HepG2 (cell line): ENCODE measurements at regions not wholly inside any gene's neighbourhood (a gene's known extent, or its start where the extent isn't known, plus 50 kb on each side); places are given as distances from the start of the nearest gene placed in this dataset.

Source experiments
- ATAC-seq: fragments of 200-7000 bp; cut with Tn5 transposase; 3 replicates; pipeline ENCODE4 v1.9.1; 2020; ENCODE audit warnings: mild to moderate bottlenecking, moderate library complexity
- BruUV-seq: library from RNA; stranded (reverse); fragments of 400-500 nt; replicated peaks from 2 replicates; lab custom pipeline; 2021; lab: Mats Ljungman, UMichigan
- CTCF ChIA-PET: fragments of 300-600 bp; formaldehyde crosslinking; extraction: SDS; loops from one replicate; lab custom pipeline; 2021; ENCODE audit warnings: low total read pairs, inconsistent platforms, low intra/inter-chr PET ratio; lab: Yijun Ruan, JAX
- POLR2A ChIA-PET: fragments of 350-600 bp; sonication (Branson Sonifier 250); formaldehyde crosslinking; loops from one replicate; lab custom pipeline; 2020; ENCODE audit warnings: antibody characterized with exemption, inconsistent platforms; lab: Yijun Ruan, JAX
- DNase-seq: peaks from one replicate; pipeline ENCODE4 v3.0.0-alpha.2; 2015; ENCODE audit warnings: low spot score
- FAIRE-seq: peaks from 3 replicates; lab custom pipeline; 2011; peaks lifted over from hg19 to GRCh38; lab: Jason Lieb, UNC
- H2AFZ ChIP-seq: one replicate; pipeline ENCODE4 v1.6.1; 2011; ENCODE audit warnings: low read length, inconsistent platforms
- H3K27ac ChIP-seq: fragments of 300-600 bp; 3 replicates; pipeline ENCODE4 v1.8.0; 2011; ENCODE audit warnings: mixed run types, mild to moderate bottlenecking, mixed read lengths, low read length, inconsistent platforms; ENCODE audit not compliant: insufficient read depth; ENCODE audit errors: extremely low read length
- H3K27me3 ChIP-seq, 2 experiments: fragments of 200-600 bp in 1 of 2; 2 replicates in 1 of 2; 3 replicates in 1 of 2; pipeline versions ENCODE4 v1.6.0 to v1.8.0; 2011; ENCODE audit warnings: low read length in 2 of 2, mild to moderate bottlenecking in 2 of 2, moderate library complexity in 2 of 2, inconsistent platforms in 1 of 2; ENCODE audit not compliant: insufficient read depth in 2 of 2, control insufficient read depth in 1 of 2
- H3K36me3 ChIP-seq, 2 experiments: fragments of 200-600 bp in 1 of 2; replicated peaks in 1 of 2; 2 replicates in 1 of 2; 3 replicates in 1 of 2; pipeline versions ENCODE4 v1.5.1 to v1.8.0; 2011; ENCODE audit warnings: low read length in 2 of 2, inconsistent platforms in 1 of 2; ENCODE audit not compliant: insufficient read depth in 2 of 2, control insufficient read depth in 1 of 2
- H3K4me1 ChIP-seq: 2 replicates; pipeline ENCODE4 v1.5.1; 2012; ENCODE audit warnings: low read length, inconsistent platforms; ENCODE audit not compliant: insufficient read depth
- H3K4me2 ChIP-seq: 2 replicates; pipeline ENCODE4 v1.6.0; 2011; ENCODE audit warnings: low read depth, low read length, inconsistent platforms
- H3K4me3 ChIP-seq, 3 experiments: fragments of 200-600 bp in 1 of 3; sonication (generic), shearing (Covaris generic) in 1 of 3; replicated peaks in 1 of 3; 2 replicates each; pipeline ENCODE4 v1.5.1; 2011 to 2016; ENCODE audit warnings: low read length in 3 of 3, inconsistent platforms in 2 of 3, low read depth in 2 of 3, mild to moderate bottlenecking in 2 of 3, control low read depth in 1 of 3, mixed read lengths in 1 of 3; ENCODE audit not compliant: insufficient read depth in 1 of 3
- H3K79me2 ChIP-seq: one replicate; pipeline ENCODE4 v1.6.1; 2011; ENCODE audit warnings: low read length, inconsistent platforms; ENCODE audit not compliant: insufficient read depth
- H3K9ac ChIP-seq: 2 replicates; pipeline ENCODE4 v1.6.0; 2011; ENCODE audit warnings: mild to moderate bottlenecking, low read depth, low read length, inconsistent platforms; ENCODE audit not compliant: insufficient read depth
- H3K9me3 ChIP-seq: 2 replicates; pipeline ENCODE4 v1.5.1; 2012; ENCODE audit warnings: mild to moderate bottlenecking, low read length
- H4K20me1 ChIP-seq: 2 replicates; pipeline ENCODE4 v1.6.0; 2011; ENCODE audit warnings: inconsistent platforms, mild to moderate bottlenecking, low read length, moderate library complexity; ENCODE audit not compliant: insufficient read depth
- AHR ChIP-seq: IDR thresholded peaks from 2 replicates; pipeline ENCODE4 v1.6.1; 2018; ENCODE audit warnings: missing genetic modification reagents, missing compliant biosample characterization
- NCOA5 ChIP-seq: sonication (generic); formaldehyde crosslinking; IDR thresholded peaks from 2 replicates; pipeline ENCODE4 v1.4.0; 2020; ENCODE audit warnings: missing genetic modification reagents
- ZNF224 ChIP-seq: sonication (generic); formaldehyde crosslinking; IDR thresholded peaks from 2 replicates; pipeline ENCODE4 v1.5.0; 2020; ENCODE audit warnings: mild to moderate bottlenecking, missing genetic modification reagents
- ZNF235 ChIP-seq: sonication (generic); formaldehyde crosslinking; IDR thresholded peaks from 2 replicates; pipeline ENCODE4 v1.8.1; 2023; ENCODE audit warnings: mild to moderate bottlenecking, missing genetic modification reagents, borderline replicate concordance
- ZNF747 ChIP-seq: sonication (generic); formaldehyde crosslinking; IDR thresholded peaks from 2 replicates; pipeline ENCODE4 v1.8.1; 2023; ENCODE audit warnings: missing genetic modification reagents, mild to moderate bottlenecking, borderline replicate concordance
- WGBS: methylation state at CpG from one replicate; pipeline ENCODE4 v1.1.6; 2017; ENCODE audit warnings: low lambda C conversion rate; 5-methylcytosine and 5-hydroxymethylcytosine counted together
- in situ Hi-C: cut with HindIII; loops from 2 replicates; pipeline ENCODE4 v1.10.0; 2017; ENCODE audit warnings: low pct_unique_long_range_greater_than_20kb; ENCODE audit not compliant: extremely low pct_ligation_motif_present
- intact Hi-C: fragments of 100-400 bp; cut with micrococcal nuclease; formaldehyde crosslinking; loops from one replicate; pipeline ENCODE4 v1.10.0; 2022; ENCODE audit not compliant: unreplicated experiment
- TF ChIP-seq, protein P1 (sequence below): sonication (generic); formaldehyde crosslinking; IDR thresholded peaks from 2 replicates; pipeline ENCODE4 v1.5.1; 2020; ENCODE audit warnings: missing genetic modification reagents, mild to moderate bottlenecking, borderline replicate concordance
- TF ChIP-seq, protein P2 (sequence below), 2 experiments: sonication (generic) in 1 of 2; formaldehyde crosslinking in 1 of 2; IDR thresholded peaks; 2 replicates each; pipeline versions ENCODE4 v1.4.0 to v1.6.1; 2016 to 2020; ENCODE audit warnings: borderline replicate concordance in 1 of 2, low read depth in 1 of 2, mild to moderate bottlenecking in 1 of 2, missing genetic modification reagents in 1 of 2

DNA sequence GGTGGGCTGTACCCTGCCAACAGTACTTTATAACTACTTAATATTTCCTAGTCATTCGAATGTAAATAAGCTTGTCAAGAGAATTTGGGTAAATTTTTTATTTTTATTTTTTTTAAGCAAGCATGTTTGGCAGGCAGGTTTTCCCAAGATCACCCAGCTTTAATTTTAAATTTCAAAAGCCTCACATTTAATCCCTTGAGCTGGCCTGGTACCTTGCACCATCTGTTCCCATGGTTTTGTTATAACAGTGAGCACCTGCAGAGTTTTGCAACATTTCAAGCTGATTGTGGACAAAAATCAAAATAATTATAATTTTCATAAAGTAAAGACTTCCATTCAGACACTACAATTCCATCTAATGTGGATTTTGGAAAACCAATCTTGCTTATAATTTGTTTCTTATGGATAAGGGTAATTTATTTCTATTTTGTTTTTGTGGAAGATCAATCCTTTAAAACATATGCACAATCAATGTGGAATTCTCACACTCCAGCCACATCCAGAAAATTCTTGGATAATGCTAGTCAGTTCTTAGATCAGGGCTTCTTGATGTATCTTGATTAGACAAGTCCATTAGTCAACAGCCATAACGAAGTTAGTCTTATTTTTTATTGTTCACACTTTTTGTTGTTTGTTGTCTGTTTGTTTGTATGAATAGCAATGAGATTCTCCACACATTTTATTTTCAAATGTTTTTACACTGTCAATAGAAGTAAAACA, 689.3 kb downstream of the NR4A2 start:
- Histone ChIP-seq H3K4me3 (no peak overlapping the region), H3K9me3 (no peaks in the 10 kb centered on the region), H3K27ac (no peak overlapping the region), H3K4me2 (no peak overlapping the region), H3K79me2 (no peaks in the 10 kb centered on the region), H3K36me3 (no peaks in the 10 kb centered on the region), H3K27me3 (no peaks in the 10 kb centered on the region), H3K4me1 (no peaks in the 10 kb centered on the region), H2AFZ (no peak overlapping the region), H4K20me1 (no peaks in the 10 kb centered on the region), H3K9ac (no peak overlapping the region)
- intact Hi-C loops (no loop called here), in situ Hi-C loops (no loop called here)
- ChIA-PET POLR2A (no interaction called here), CTCF (no interaction called here)
- WGBS: 0% methylated on average over 2 of the region's 2 CpGs
- ATAC-seq (no peak), FAIRE-seq (no peak), DNase-seq (no peak)
- BruUV-seq: no TSS peak
- no peak for TF ChIP-seq ZNF224
- no peak for TF ChIP-seq AHR

DNA sequence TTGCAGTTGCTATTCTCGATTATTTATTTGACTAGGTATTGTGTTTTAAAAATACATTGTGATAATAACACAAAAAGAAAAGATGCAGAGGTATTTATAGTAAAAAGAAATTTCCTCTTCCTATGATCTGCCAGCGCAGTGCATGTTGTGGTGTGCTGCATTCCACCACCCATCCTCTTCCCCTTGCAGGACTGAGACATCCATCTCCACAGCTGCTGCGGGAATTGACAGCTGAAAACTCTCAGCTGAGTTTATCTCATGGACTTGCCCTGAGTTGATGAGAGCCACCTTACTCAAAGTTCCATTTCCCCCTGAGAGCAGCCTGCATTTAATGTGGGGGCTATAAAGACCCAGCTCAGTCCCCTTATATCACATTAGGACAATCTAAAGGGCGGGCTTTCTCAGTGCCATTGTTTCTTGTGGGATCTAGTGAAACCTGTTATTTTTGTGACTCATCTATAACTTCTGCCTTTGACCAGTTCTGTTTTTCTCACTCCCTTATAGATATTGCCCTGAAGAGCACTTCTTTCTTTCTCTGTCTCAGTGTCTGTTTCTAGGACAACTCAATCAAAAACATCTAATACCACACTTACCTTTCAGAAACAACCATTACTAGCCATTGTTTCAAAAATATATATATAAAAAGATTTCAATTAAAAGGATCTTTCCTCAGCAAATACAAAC, 698.5 kb downstream of the NR4A2 start:
- no peak overlapping the region for H3K27ac ChIP-seq
- no peak for ATAC-seq
- H3K9ac ChIP-seq: no peak overlapping the region
- DNase-seq: no peak
- intact Hi-C loops: no loop called here
- no peaks in the 10 kb centered on the region for H4K20me1 ChIP-seq
- H3K9me3 ChIP-seq: no peaks in the 10 kb centered on the region
- no peaks in the 10 kb centered on the region for H3K4me1 ChIP-seq
- no peaks in the 10 kb centered on the region for H3K27me3 ChIP-seq
- no peak overlapping the region for H3K4me3 ChIP-seq
- no peak overlapping the region for H2AFZ ChIP-seq
- TF ChIP-seq, protein P1, sequence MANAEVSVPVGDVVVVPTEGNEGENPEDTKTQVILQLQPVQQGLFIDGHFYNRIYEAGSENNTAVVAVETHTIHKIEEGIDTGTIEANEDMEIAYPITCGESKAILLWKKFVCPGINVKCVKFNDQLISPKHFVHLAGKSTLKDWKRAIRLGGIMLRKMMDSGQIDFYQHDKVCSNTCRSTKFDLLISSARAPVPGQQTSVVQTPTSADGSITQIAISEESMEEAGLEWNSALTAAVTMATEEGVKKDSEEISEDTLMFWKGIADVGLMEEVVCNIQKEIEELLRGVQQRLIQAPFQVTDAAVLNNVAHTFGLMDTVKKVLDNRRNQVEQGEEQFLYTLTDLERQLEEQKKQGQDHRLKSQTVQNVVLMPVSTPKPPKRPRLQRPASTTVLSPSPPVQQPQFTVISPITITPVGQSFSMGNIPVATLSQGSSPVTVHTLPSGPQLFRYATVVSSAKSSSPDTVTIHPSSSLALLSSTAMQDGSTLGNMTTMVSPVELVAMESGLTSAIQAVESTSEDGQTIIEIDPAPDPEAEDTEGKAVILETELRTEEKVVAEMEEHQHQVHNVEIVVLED (CRISPR knock-in tag): no peak
- TF ChIP-seq, protein P2, sequence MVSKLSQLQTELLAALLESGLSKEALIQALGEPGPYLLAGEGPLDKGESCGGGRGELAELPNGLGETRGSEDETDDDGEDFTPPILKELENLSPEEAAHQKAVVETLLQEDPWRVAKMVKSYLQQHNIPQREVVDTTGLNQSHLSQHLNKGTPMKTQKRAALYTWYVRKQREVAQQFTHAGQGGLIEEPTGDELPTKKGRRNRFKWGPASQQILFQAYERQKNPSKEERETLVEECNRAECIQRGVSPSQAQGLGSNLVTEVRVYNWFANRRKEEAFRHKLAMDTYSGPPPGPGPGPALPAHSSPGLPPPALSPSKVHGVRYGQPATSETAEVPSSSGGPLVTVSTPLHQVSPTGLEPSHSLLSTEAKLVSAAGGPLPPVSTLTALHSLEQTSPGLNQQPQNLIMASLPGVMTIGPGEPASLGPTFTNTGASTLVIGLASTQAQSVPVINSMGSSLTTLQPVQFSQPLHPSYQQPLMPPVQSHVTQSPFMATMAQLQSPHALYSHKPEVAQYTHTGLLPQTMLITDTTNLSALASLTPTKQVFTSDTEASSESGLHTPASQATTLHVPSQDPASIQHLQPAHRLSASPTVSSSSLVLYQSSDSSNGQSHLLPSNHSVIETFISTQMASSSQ (IDR thresholded peaks at IDR 0.05; ENCODE audit: low read depth): no peak
- TF ChIP-seq, protein P2 (CRISPR knock-in tag; IDR thresholded peaks at IDR 0.05; ENCODE audit: borderline replicate concordance): no peak
- TF ChIP-seq ZNF235 (CRISPR knock-in tag) (no peak), NCOA5 (CRISPR knock-in tag) (no peak), ZNF747 (CRISPR knock-in tag) (no peak)
- H3K36me3 ChIP-seq: no peaks in the 10 kb centered on the region
- CTCF ChIA-PET: no interaction called here
- no TSS peak for BruUV-seq
- POLR2A ChIA-PET: no interaction called here
- WGBS: 1% methylated on average over 4 of the region's 4 CpGs
- no peaks in the 10 kb centered on the region for H3K79me2 ChIP-seq
- FAIRE-seq: no peak
- in situ Hi-C loops: no loop called here
- no peak overlapping the region for H3K4me2 ChIP-seq
